GM23338 (cell line): ENCODE measurements at regions not wholly inside any gene's neighbourhood (a gene's known extent, or its start where the extent isn't known, plus 50 kb on each side); places are given as distances from the start of the nearest gene placed in this dataset.

Experiments
- ATAC-seq: fragments of 200-7000 bp; cut with Tn5 transposase; 3 replicates; pipeline ENCODE4 v1.9.1; 2020
- DNase-seq: peaks from one replicate; pipeline ENCODE4 v3.0.0-alpha.2; 2015; ENCODE audit warnings: low spot score
- H2AFZ ChIP-seq: fragments of 200-600 bp; sonication (generic); 2 replicates; pipeline ENCODE4 v1.8.0; 2016; ENCODE audit warnings: antibody characterized with exemption, mild to moderate bottlenecking, moderate library complexity
- H3F3A ChIP-seq: fragments of 200-600 bp; sonication (generic); replicated peaks from 2 replicates; pipeline ENCODE4 v1.8.0; 2017; ENCODE audit warnings: antibody characterized with exemption, mixed run types, low read depth
- H3K27ac ChIP-seq: fragments of 200-600 bp; sonication (generic); 2 replicates; pipeline ENCODE4 v1.6.1; 2016; ENCODE audit warnings: low read depth
- H3K27me3 ChIP-seq: fragments of 200-600 bp; sonication (generic); 2 replicates; pipeline ENCODE4 v1.8.0; 2016; ENCODE audit warnings: mild to moderate bottlenecking, mixed run types, moderate library complexity; ENCODE audit not compliant: insufficient read depth
- H3K36me3 ChIP-seq: fragments of 200-600 bp; sonication (generic); 2 replicates; pipeline ENCODE4 v1.8.0; 2016; ENCODE audit warnings: mild to moderate bottlenecking; ENCODE audit not compliant: insufficient read depth
- H3K4me1 ChIP-seq: fragments of 200-600 bp; sonication (generic); 2 replicates; pipeline ENCODE4 v1.8.0; 2016; ENCODE audit warnings: mild to moderate bottlenecking, moderate library complexity; ENCODE audit not compliant: insufficient read depth
- H3K4me2 ChIP-seq: fragments of 200-600 bp; sonication (generic); 2 replicates; pipeline ENCODE4 v1.7.1; 2017; ENCODE audit warnings: mixed run types
- H3K4me3 ChIP-seq: fragments of 200-600 bp; sonication (generic); 2 replicates; pipeline ENCODE4 v1.6.1; 2016; ENCODE audit warnings: mixed run types
- H3K79me2 ChIP-seq: fragments of 200-600 bp; sonication (generic); replicated peaks from 2 replicates; pipeline ENCODE4 v1.8.0; 2017; ENCODE audit warnings: mild to moderate bottlenecking; ENCODE audit not compliant: insufficient read depth
- H3K9me2 ChIP-seq: fragments of 200-600 bp; sonication (generic); 2 replicates; pipeline ENCODE4 v1.8.0; 2017; ENCODE audit not compliant: insufficient read depth
- H4K20me1 ChIP-seq: fragments of 200-600 bp; sonication (generic); replicated peaks from 2 replicates; pipeline ENCODE4 v1.8.0; 2017; ENCODE audit warnings: mild to moderate bottlenecking; ENCODE audit not compliant: insufficient read depth
- H3K27ac Mint-ChIP-seq: 2 replicates; pipeline ENCODE4 v1.8.0; 2020; ENCODE audit warnings: inconsistent platforms, mild to moderate bottlenecking, moderate library complexity, mixed read lengths
- H3K27me3 Mint-ChIP-seq: 3 replicates; pipeline ENCODE4 v1.8.0; 2022; ENCODE audit warnings: low read depth, mild to moderate bottlenecking, moderate library complexity, mixed read lengths, inconsistent platforms; ENCODE audit not compliant: insufficient read depth, poor library complexity
- H3K36me3 Mint-ChIP-seq: 3 replicates; pipeline ENCODE4 v1.8.0; 2021; ENCODE audit warnings: low read depth, mild to moderate bottlenecking, inconsistent platforms, moderate library complexity, mixed read lengths
- H3K4me1 Mint-ChIP-seq: 3 replicates; pipeline ENCODE4 v1.8.0; 2020; ENCODE audit warnings: mild to moderate bottlenecking, inconsistent platforms, mixed read lengths
- H3K4me3 Mint-ChIP-seq: 3 replicates; pipeline ENCODE4 v1.8.0; 2021; ENCODE audit warnings: moderate library complexity, mild to moderate bottlenecking, inconsistent platforms, mixed read lengths
- H3K9me3 Mint-ChIP-seq: 3 replicates; pipeline ENCODE4 v1.8.0; 2020; ENCODE audit warnings: moderate library complexity, mild to moderate bottlenecking, inconsistent platforms, mixed read lengths
- CREB1 ChIP-seq: fragments of 250-450 bp; sonication (Bioruptor Pico); IDR thresholded peaks from 2 replicates; pipeline ENCODE4 v1.5.0; 2020; ENCODE audit warnings: low read depth, mild to moderate bottlenecking, moderate library complexity
- EZH2phosphoT487 ChIP-seq: fragments of 200-600 bp; sonication (generic); IDR thresholded peaks from one replicate; pipeline ENCODE4 v1.8.1; 2018; ENCODE audit warnings: antibody characterized with exemption; ENCODE audit not compliant: unreplicated experiment
- POLR2AphosphoS5 ChIP-seq: IDR thresholded peaks from 2 replicates; pipeline ENCODE4 v1.6.1; 2016; ENCODE audit warnings: antibody characterized with exemption, low read depth
- STAT1 ChIP-seq: IDR thresholded peaks from one replicate; pipeline ENCODE4 v1.6.1; 2016; ENCODE audit warnings: antibody characterized with exemption; ENCODE audit not compliant: unreplicated experiment
- ZNF114 ChIP-seq: fragments of 250-450 bp; sonication (Bioruptor Pico); IDR thresholded peaks from 2 replicates; pipeline ENCODE4 v1.5.0; 2020; ENCODE audit warnings: mild to moderate bottlenecking, moderate library complexity
- ZNF331 ChIP-seq: fragments of 250-450 bp; sonication (Bioruptor Pico); IDR thresholded peaks from 2 replicates; pipeline ENCODE4 v1.5.0; 2020; ENCODE audit warnings: low read depth, mild to moderate bottlenecking, moderate library complexity
- TF ChIP-seq, protein P1 (sequence below): IDR thresholded peaks from 2 replicates; pipeline ENCODE4 v1.6.1; 2016; ENCODE audit warnings: antibody characterized with exemption
- TF ChIP-seq, protein P2 (sequence below): fragments of 250-450 bp; sonication (Bioruptor Pico); IDR thresholded peaks from 2 replicates; pipeline ENCODE4 v1.5.0; 2020; ENCODE audit warnings: mild to moderate bottlenecking, moderate library complexity
- TF ChIP-seq, protein P3 (sequence below): IDR thresholded peaks from one replicate; pipeline ENCODE4 v1.6.1; 2018; ENCODE audit warnings: antibody characterized with exemption; ENCODE audit not compliant: unreplicated experiment

DNA sequence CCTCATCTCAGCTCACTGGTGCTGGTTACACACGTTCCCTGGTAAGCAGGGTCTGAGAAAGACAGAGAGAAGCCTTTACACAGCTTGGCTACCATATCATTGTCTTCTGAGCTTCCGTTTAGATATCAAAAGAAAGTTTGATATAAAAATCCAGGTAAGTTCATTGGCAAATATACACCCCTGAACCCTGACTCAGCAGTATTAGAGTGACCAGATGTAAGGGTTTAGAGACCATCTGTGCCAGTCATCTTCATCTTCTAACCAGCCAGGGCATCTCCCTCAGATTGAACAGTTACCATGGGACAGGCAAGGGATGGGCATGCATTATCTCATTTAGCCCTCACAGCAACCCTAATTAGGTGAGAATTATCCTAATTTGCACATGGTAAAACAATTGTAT is 232.1 kb downstream of the MED10 start:
- H3K79me2 ChIP-seq = no peaks in the 10 kb centered on the region

More for the DNA sequence above, 232.1 kb downstream of the MED10 start:
- Histone ChIP-seq H3K4me1 (0 out of 2 replicates have a peak, but pooled peaks cover 3% of the 10 kb centered on the region), H3K4me3 (no peak overlapping the region), H3K27me3 (no peaks in the 10 kb centered on the region), H3K36me3 (no peaks in the 10 kb centered on the region), H3K27ac (no peak overlapping the region), H2AFZ (no peak overlapping the region), H3F3A (no peaks in the 10 kb centered on the region), H4K20me1 (no peaks in the 10 kb centered on the region), H3K9me2 (no peaks in the 10 kb centered on the region), H3K4me2 (no peak overlapping the region)
- Mint-ChIP-seq H3K36me3 (no peaks in the 10 kb centered on the region), H3K27ac (no peak overlapping the region), H3K4me1 (peaks cover 8% of the 10 kb centered on the region), H3K4me3 (no peak overlapping the region), H3K27me3 (no peaks in the 10 kb centered on the region), H3K9me3 (peaks cover 3% of the 10 kb centered on the region; the same call in 1 of the 3 replicates)
- DNase-seq (no peak), ATAC-seq (no peak)
- TF ChIP-seq, protein P1, sequence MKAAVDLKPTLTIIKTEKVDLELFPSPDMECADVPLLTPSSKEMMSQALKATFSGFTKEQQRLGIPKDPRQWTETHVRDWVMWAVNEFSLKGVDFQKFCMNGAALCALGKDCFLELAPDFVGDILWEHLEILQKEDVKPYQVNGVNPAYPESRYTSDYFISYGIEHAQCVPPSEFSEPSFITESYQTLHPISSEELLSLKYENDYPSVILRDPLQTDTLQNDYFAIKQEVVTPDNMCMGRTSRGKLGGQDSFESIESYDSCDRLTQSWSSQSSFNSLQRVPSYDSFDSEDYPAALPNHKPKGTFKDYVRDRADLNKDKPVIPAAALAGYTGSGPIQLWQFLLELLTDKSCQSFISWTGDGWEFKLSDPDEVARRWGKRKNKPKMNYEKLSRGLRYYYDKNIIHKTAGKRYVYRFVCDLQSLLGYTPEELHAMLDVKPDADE = no peak
- no peak for TF ChIP-seq EZH2phosphoT487
- TF ChIP-seq, protein P2, sequence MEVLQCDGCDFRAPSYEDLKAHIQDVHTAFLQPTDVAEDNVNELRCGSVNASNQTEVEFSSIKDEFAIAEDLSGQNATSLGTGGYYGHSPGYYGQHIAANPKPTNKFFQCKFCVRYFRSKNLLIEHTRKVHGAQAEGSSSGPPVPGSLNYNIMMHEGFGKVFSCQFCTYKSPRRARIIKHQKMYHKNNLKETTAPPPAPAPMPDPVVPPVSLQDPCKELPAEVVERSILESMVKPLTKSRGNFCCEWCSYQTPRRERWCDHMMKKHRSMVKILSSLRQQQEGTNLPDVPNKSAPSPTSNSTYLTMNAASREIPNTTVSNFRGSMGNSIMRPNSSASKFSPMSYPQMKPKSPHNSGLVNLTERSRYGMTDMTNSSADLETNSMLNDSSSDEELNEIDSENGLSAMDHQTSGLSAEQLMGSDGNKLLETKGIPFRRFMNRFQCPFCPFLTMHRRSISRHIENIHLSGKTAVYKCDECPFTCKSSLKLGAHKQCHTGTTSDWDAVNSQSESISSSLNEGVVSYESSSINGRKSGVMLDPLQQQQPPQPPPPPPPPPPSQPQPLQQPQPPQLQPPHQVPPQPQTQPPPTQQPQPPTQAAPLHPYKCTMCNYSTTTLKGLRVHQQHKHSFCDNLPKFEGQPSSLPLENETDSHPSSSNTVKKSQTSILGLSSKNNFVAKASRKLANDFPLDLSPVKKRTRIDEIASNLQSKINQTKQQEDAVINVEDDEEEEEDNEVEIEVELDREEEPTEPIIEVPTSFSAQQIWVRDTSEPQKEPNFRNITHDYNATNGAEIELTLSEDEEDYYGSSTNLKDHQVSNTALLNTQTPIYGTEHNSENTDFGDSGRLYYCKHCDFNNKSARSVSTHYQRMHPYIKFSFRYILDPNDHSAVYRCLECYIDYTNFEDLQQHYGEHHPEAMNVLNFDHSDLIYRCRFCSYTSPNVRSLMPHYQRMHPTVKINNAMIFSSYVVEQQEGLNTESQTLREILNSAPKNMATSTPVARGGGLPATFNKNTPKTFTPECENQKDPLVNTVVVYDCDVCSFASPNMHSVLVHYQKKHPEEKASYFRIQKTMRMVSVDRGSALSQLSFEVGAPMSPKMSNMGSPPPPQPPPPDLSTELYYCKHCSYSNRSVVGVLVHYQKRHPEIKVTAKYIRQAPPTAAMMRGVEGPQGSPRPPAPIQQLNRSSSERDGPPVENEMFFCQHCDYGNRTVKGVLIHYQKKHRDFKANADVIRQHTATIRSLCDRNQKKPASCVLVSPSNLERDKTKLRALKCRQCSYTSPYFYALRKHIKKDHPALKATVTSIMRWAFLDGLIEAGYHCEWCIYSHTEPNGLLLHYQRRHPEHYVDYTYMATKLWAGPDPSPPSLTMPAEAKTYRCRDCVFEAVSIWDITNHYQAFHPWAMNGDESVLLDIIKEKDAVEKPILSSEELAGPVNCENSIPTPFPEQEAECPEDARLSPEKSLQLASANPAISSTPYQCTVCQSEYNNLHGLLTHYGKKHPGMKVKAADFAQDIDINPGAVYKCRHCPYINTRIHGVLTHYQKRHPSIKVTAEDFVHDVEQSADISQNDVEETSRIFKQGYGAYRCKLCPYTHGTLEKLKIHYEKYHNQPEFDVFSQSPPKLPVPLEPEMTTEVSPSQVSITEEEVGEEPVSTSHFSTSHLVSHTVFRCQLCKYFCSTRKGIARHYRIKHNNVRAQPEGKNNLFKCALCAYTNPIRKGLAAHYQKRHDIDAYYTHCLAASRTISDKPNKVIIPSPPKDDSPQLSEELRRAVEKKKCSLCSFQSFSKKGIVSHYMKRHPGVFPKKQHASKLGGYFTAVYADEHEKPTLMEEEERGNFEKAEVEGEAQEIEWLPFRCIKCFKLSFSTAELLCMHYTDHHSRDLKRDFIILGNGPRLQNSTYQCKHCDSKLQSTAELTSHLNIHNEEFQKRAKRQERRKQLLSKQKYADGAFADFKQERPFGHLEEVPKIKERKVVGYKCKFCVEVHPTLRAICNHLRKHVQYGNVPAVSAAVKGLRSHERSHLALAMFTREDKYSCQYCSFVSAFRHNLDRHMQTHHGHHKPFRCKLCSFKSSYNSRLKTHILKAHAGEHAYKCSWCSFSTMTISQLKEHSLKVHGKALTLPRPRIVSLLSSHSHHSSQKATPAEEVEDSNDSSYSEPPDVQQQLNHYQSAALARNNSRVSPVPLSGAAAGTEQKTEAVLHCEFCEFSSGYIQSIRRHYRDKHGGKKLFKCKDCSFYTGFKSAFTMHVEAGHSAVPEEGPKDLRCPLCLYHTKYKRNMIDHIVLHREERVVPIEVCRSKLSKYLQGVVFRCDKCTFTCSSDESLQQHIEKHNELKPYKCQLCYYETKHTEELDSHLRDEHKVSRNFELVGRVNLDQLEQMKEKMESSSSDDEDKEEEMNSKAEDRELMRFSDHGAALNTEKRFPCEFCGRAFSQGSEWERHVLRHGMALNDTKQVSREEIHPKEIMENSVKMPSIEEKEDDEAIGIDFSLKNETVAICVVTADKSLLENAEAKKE (CRISPR knock-in tag) = no peak
- TF ChIP-seq, protein P3, sequence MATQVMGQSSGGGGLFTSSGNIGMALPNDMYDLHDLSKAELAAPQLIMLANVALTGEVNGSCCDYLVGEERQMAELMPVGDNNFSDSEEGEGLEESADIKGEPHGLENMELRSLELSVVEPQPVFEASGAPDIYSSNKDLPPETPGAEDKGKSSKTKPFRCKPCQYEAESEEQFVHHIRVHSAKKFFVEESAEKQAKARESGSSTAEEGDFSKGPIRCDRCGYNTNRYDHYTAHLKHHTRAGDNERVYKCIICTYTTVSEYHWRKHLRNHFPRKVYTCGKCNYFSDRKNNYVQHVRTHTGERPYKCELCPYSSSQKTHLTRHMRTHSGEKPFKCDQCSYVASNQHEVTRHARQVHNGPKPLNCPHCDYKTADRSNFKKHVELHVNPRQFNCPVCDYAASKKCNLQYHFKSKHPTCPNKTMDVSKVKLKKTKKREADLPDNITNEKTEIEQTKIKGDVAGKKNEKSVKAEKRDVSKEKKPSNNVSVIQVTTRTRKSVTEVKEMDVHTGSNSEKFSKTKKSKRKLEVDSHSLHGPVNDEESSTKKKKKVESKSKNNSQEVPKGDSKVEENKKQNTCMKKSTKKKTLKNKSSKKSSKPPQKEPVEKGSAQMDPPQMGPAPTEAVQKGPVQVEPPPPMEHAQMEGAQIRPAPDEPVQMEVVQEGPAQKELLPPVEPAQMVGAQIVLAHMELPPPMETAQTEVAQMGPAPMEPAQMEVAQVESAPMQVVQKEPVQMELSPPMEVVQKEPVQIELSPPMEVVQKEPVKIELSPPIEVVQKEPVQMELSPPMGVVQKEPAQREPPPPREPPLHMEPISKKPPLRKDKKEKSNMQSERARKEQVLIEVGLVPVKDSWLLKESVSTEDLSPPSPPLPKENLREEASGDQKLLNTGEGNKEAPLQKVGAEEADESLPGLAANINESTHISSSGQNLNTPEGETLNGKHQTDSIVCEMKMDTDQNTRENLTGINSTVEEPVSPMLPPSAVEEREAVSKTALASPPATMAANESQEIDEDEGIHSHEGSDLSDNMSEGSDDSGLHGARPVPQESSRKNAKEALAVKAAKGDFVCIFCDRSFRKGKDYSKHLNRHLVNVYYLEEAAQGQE = no peak
- no peak for TF ChIP-seq CREB1
- no peak for TF ChIP-seq ZNF331 (CRISPR knock-in tag)
- no peak for TF ChIP-seq ZNF114
- TF ChIP-seq STAT1 = no peak
- no peak for TF ChIP-seq POLR2AphosphoS5
